ENCODE measurements at regions not wholly inside any gene's neighbourhood (a gene's known extent, or its start where the extent isn't known, plus 50 kb on each side); places are given as distances from the start of the nearest gene placed in this dataset.

- no peaks in the 10 kb centered on the region for H3K36me3 Mint-ChIP-seq (ENCODE audit: insufficient read depth, unreplicated experiment)
- ChIA-PET CTCF (interaction anchor here (1.4 kb wide), 1 partner anchor 549 kb away, joined by 4 read pairs; no protein-coding TSS in a partner anchor), POLR2A (interaction anchor here (0.5 to 1.0 kb wide), 3 partner anchors 8 to 39 kb away, joined by 3 to 4 read pairs (median 4); no protein-coding TSS in a partner anchor)
- H3K27me3 Mint-ChIP-seq (ENCODE audit: insufficient read depth, unreplicated experiment): no peaks in the 10 kb centered on the region
- H3K4me3 Mint-ChIP-seq (ENCODE audit: unreplicated experiment): no peak overlapping the region
- DNase-seq (ENCODE audit: unreplicated experiment): no peak
- no TSS peak for BruUV-seq (replicated peaks)
- H3K4me1 Mint-ChIP-seq (ENCODE audit: insufficient read depth, unreplicated experiment): peaks cover 44% of the 10 kb centered on the region
- intact Hi-C loops (cut with micrococcal nuclease): no loop called here
- peak overlapping the region; percentile 37 for H3K27ac Mint-ChIP-seq (ENCODE audit: low read depth, unreplicated experiment)
- TF ChIP-seq, protein P1, sequence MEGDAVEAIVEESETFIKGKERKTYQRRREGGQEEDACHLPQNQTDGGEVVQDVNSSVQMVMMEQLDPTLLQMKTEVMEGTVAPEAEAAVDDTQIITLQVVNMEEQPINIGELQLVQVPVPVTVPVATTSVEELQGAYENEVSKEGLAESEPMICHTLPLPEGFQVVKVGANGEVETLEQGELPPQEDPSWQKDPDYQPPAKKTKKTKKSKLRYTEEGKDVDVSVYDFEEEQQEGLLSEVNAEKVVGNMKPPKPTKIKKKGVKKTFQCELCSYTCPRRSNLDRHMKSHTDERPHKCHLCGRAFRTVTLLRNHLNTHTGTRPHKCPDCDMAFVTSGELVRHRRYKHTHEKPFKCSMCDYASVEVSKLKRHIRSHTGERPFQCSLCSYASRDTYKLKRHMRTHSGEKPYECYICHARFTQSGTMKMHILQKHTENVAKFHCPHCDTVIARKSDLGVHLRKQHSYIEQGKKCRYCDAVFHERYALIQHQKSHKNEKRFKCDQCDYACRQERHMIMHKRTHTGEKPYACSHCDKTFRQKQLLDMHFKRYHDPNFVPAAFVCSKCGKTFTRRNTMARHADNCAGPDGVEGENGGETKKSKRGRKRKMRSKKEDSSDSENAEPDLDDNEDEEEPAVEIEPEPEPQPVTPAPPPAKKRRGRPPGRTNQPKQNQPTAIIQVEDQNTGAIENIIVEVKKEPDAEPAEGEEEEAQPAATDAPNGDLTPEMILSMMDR (IDR thresholded peaks at IDR 0.05; ENCODE audit: unreplicated experiment): no peak
- H3K9me3 Mint-ChIP-seq (ENCODE audit: unreplicated experiment): no peaks in the 10 kb centered on the region
Measured at GRCh38 chr12:58532855-58533608, 387.3 kb downstream of the LRIG3 start.

DNA sequence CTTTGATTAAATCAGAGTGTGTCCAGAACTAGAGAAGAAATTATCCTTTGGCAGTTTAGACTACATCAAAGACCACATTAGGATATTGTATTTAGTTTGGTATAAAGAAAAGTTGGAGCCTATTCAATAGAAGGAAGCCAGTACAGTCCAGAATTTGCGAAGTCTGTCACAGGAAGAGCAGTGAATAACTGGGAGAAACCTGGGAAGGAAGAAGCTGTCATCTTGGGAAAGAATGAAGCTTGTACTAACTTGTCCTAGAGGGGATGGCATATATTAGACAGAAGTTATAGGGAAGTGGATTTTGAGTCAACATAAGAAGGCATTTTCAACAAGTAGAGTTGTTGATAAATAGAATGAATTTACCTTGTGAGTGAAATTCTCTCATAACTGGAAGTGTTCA is 386.7 kb downstream of the LRIG3 start:
- no peaks in the 10 kb centered on the region for H3K27me3 Mint-ChIP-seq (ENCODE audit: insufficient read depth, unreplicated experiment)
- no peaks in the 10 kb centered on the region for H3K9me3 Mint-ChIP-seq (ENCODE audit: unreplicated experiment)
- H3K36me3 Mint-ChIP-seq (ENCODE audit: insufficient read depth, unreplicated experiment): no peaks in the 10 kb centered on the region
- DNase-seq (ENCODE audit: unreplicated experiment): no peak
- H3K27ac Mint-ChIP-seq (ENCODE audit: low read depth, unreplicated experiment): peak overlapping the region; percentile 37
- H3K4me1 Mint-ChIP-seq (ENCODE audit: insufficient read depth, unreplicated experiment): peaks cover 39% of the 10 kb centered on the region
- CTCF ChIA-PET: interaction anchor here (0.7 to 1.4 kb wide), 2 partner anchors 549 to 617 kb away, joined by 4 to 5 read pairs; no protein-coding TSS in a partner anchor
- H3K4me3 Mint-ChIP-seq (ENCODE audit: unreplicated experiment): no peak overlapping the region
- POLR2A ChIA-PET: interaction anchor here (0.6 kb wide), 2 partner anchors 14 to 847 kb away, joined by 3 to 4 read pairs; no protein-coding TSS in a partner anchor
- TF ChIP-seq, protein P1 (IDR thresholded peaks at IDR 0.05; ENCODE audit: unreplicated experiment): no peak
- intact Hi-C loops (cut with micrococcal nuclease): no loop called here
- no TSS peak for BruUV-seq (replicated peaks)

- peaks cover 27% of the 10 kb centered on the region for H3K4me1 Mint-ChIP-seq (ENCODE audit: insufficient read depth, unreplicated experiment)
- H3K4me3 Mint-ChIP-seq (ENCODE audit: unreplicated experiment): no peak overlapping the region
- CTCF ChIA-PET: interaction anchor here (0.5 to 3.1 kb wide), 10 partner anchors 10 to 936 kb away, joined by 3 to 14 read pairs (median 3); no protein-coding TSS in a partner anchor
- POLR2A ChIA-PET: interaction anchor here (0.8 to 1.0 kb wide), 2 partner anchors 322 to 382 kb away, joined by 3 to 4 read pairs; no protein-coding TSS in a partner anchor
- BruUV-seq (replicated peaks): no TSS peak
- H3K9me3 Mint-ChIP-seq (ENCODE audit: unreplicated experiment): no peaks in the 10 kb centered on the region
- DNase-seq (ENCODE audit: unreplicated experiment): peak; percentile 33
- intact Hi-C loops (cut with micrococcal nuclease): no loop called here
- TF ChIP-seq, protein P1 (IDR thresholded peaks at IDR 0.05; ENCODE audit: unreplicated experiment): no peak
- H3K27me3 Mint-ChIP-seq (ENCODE audit: insufficient read depth, unreplicated experiment): no peaks in the 10 kb centered on the region
- no peaks in the 10 kb centered on the region for H3K36me3 Mint-ChIP-seq (ENCODE audit: insufficient read depth, unreplicated experiment)
- H3K27ac Mint-ChIP-seq (ENCODE audit: low read depth, unreplicated experiment): peak overlapping the region; percentile 10
Measured at GRCh38 chr12:58537278-58537677, 383.0 kb downstream of the LRIG3 start.

DNA sequence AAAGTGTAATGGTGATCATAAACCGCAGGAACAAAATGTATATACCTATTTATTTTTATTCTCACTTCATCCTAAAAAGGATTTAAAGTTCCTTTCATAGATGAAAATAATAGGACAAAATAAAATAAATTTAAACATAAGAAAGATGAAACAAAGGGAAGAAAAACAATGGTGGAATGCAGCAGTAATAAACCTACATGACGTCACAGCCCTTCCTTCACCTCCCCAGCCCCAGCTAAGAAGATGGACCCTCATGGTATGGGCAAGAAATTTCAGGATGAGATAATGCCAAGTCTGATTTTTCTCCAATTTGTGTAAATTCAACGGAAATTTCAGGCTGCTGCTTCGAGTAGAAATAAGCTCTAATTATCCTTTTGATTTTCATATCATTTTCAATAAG is 381.0 kb downstream of the LRIG3 start:
- ChIA-PET CTCF (interaction anchor here (0.6 to 4.3 kb wide), 21 partner anchors 9 to 639 kb away, joined by 3 to 73 read pairs (median 6); no protein-coding TSS in a partner anchor), POLR2A (interaction anchor here (1.0 kb wide), 1 partner anchor 9 kb away, joined by 3 read pairs; no protein-coding TSS in a partner anchor)
- Mint-ChIP-seq H3K4me3 (ENCODE audit: unreplicated experiment) (no peak overlapping the region), H3K27ac (ENCODE audit: low read depth, unreplicated experiment) (no peak overlapping the region), H3K27me3 (ENCODE audit: insufficient read depth, unreplicated experiment) (no peaks in the 10 kb centered on the region), H3K4me1 (ENCODE audit: insufficient read depth, unreplicated experiment) (peaks cover 20% of the 10 kb centered on the region), H3K36me3 (ENCODE audit: insufficient read depth, unreplicated experiment) (no peaks in the 10 kb centered on the region), H3K9me3 (ENCODE audit: unreplicated experiment) (no peaks in the 10 kb centered on the region)
- no TSS peak for BruUV-seq (replicated peaks)
- intact Hi-C loops (cut with micrococcal nuclease): no loop called here
- TF ChIP-seq, protein P1 (IDR thresholded peaks at IDR 0.05; ENCODE audit: unreplicated experiment): no peak
- no peak for DNase-seq (ENCODE audit: unreplicated experiment)

Measured in MCF 10A (cell line).